ENCODE measurements at regions not wholly inside any gene's neighbourhood (a gene's known extent, or its start where the extent isn't known, plus 50 kb on each side); places are given as distances from the start of the nearest gene placed in this dataset.
"Not testable (repeated sequence)": the region's sequence is repeated elsewhere in the genome, so short reads cannot be mapped to it uniquely, and the experiment has no call there.

- DNase-seq = no peak
Measured at GRCh38 chr2:35510636-35511035, 844.9 kb upstream of the CRIM1 start.

DNA sequence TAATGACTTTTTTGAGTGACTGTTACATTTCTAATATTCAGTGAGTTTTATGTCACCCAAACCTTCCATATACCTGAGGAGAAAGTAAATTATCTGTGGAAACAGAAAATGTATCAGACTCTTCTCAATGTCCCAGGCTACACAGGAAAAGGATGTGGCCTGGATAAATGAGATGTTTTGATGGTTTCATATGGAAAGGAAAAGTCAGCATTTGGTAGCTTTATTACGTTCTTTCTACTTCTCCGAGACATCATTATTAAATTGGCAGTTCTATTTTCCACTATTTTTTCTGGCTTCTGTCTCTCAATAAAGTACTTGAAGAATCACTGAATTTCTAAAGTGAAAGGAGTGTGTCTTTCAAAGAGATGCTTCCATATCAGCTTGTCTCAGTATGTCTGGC lies 847.0 kb upstream of the CRIM1 start:
- no peak for DNase-seq

GRCh38 chr2:35504419-35504818 lies 851.2 kb upstream of the CRIM1 start:
- no peak for DNase-seq

GRCh38 chr2:35503738-35504199 lies 851.8 kb upstream of the CRIM1 start:
- no peak for DNase-seq

DNA sequence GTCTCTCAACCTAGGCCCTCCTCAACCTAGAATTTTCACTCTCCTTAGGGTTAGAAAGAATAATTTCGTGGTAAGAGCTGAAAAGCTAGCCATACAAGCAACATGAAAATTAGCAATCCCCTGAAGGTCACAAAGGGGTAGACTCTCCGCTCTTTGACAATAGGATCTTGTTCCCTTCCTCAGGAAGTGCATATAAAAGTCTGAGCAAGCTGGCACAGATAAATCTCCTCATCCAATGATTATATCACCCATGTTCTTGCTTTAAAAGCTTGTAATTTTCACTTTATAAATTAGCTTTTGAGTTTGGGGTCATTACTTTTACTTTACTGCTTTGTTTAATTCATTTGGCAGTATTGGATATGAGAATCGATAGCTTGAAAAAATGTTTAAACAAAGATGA lies 852.3 kb upstream of the CRIM1 start:
- no peak for DNase-seq

DNA sequence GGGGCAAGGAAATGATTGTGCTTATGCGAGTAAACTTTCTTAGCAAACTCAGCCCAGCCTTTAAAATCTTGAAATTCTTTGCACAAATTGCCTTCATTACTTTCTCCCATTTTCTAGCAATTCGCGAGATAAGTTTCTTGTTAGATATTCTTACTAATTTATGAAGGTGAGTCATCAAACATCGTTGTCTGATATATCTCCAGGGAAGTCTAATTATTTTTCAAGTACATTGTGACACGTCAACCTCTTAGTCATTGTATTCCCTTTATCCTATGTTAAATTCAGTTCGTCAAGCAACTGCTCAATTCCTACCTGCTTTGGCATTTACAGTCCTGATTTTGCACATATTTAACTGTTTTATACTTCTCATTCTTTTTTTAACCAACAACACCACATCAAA lies 854.5 kb upstream of the CRIM1 start:
- DNase-seq = no peak

- DNase-seq = no peak
Measured at GRCh38 chr2:35496022-35496421, 859.6 kb upstream of the CRIM1 start.

GRCh38 chr2:35495182-35495581 lies 860.4 kb upstream of the CRIM1 start:
- DNase-seq = no peak

GRCh38 chr2:35478121-35478520 lies 877.5 kb upstream of the CRIM1 start:
- not testable (repeated sequence) for DNase-seq

DNA sequence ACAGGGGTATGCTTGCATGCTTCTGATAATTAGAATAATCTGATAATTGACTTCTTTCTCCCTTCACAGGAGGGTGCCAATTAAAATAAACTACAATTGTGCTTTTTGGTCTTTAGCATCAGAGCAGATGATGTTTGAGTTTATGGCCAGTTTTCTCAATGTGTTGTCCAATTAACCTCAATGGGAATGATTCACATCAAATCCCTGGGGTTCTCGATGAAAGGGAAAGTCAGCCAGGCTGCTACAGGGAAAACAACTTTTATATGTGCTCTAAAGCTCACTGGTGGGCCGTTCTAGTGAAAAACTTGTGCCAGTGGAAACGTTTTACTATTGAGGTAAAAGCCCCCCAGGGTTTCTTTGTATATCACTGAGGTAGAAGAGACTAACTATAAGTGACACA lies 887.3 kb upstream of the CRIM1 start:
- DNase-seq = no peak

DNA sequence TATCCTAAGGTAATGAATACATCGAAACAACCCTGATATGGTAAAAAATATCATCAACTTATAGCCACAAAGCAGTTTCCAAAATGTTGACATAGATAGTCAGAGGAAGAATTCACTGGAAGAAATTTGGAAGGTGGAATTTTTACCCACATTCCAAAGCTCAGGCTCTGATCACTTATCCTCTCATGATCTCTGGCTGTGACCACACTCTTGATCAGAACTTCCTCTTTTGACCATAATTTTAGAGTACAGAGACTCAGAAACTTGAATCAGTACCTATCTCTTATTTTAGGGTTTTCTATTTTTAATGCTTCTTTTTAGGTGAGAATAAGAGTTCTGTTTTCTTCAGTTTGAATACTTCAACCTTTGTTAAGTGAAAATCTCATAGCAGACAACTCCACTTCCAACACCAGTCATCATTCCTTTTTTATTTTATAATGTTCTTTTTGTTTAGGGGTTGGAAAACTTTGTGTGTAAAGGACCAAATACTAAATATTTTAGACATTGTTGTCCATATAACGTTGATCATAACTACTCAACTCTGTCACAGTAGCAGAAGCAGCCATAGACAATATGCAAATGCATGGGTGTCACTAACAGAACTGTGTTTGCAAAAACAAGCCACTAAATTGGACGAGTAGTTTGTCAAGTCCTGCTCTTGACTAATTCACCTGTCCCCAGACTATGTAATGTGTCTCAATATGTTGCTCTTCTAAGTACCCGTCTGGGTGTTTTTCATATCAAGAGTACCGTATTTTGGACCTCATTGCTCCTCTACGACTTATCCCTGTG lies 891.6 kb upstream of the CRIM1 start:
- DNase-seq = no peak

GRCh38 chr2:35462226-35462998 lies 893.2 kb upstream of the CRIM1 start:
- no peak for DNase-seq

DNA sequence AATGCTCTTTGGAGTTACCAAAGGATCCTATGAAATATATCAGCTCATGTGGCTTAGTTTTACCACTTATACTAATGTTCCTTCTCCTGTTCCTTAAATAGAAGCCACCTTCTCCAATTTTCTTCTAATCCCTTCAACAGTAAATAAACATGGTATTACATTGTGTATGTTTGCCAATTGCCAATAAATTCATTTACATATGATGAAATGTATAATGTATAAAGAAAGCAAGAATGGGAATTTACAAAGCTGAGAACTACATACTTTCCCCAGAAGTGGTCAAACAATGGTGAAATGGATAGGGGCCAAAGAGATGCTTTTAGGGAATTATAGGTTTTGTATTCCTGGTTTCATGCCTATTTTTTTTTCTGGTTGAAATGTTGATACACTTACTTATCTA lies 894.2 kb upstream of the CRIM1 start:
- no peak for DNase-seq

DNA sequence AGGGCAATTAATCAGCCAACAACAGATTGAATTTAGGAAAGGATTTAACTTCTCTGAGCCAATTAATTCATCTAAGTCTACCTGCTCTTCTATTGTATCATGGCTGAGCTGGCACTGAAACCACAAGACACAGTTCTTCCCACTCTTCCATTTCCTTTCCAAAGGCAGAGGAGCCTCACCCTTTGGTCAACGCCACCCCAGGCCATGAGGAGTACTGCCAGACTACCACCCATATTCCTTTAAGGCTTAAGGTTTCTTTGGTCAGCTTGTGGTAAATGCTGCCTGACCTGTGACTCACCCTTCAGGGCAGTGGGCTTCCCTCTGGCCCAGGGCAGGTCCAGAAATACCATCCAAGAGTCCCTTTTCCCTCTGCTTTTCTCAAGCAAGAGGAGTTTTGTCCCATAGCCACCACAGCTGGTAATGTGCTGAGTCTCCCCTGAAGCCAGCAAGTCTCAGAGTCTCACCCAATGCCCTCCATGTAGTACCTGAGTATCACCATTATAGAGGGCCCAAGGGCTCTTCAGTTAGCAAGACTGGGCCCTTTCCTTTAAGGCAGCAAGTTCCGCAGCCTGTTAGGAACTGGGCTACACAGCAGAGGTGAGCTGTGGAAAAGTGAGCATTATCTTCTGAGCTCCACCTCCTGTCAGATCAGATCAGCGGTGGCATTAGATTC lies 900.5 kb upstream of the CRIM1 start:
- no peak for DNase-seq

DNA sequence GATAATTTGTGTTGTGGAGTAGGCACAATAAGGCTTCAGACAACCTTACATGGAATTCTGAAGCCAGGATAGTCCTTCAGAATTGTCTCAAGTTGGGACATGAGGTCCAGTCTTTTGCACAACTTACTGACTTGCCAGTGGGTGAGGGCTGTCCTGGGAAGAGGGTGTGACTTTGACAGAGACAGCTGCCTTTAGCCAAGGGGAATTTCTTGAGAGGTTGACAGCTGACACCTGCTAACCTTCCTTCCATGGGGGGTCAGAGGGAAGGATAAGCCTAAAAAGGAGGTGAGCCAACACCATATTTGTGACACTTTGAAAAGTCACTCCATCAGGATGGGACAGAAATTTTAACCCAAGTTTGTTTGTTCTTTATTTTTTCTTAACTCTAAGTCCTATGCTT lies 907.8 kb upstream of the CRIM1 start:
- DNase-seq = no peak

DNA sequence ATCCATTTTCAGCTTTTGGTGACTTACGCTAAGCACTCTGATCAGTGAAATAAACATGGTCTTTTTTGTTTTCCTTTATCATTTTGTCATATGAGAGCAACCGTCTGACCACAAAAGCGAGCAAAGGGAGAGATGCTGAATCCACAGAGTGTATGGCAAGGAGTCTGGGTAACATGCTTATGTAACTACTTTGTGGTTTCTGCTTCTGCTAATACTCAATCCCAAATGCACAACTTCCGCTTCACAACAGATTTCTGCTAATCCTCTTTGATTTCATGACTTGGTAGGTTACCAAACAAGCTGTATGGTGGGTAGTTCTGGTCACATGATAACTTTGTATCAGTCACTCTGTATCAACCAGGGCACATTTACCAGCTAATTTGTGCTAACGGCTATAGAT lies 908.4 kb upstream of the CRIM1 start:
- DNase-seq = no peak

DNA sequence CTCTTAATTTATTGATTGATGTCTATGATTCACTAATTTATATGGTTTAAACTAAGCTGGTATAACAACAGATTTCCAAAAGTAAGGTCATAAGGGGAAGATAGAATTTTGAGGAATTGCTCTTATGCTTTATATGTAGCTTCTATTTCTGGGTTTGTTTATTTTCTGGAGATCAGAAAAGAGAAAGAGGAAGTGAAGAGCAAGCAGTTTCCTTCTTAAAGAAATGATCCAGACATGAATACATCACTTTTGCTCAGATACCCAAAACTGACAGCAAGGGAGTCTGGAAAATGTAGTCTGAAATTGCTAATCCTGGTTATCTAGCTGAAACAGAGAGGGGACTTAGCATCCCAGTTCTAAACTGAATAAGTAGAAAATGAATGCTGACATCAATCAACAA lies 912.5 kb upstream of the CRIM1 start:
- DNase-seq = no peak

DNA sequence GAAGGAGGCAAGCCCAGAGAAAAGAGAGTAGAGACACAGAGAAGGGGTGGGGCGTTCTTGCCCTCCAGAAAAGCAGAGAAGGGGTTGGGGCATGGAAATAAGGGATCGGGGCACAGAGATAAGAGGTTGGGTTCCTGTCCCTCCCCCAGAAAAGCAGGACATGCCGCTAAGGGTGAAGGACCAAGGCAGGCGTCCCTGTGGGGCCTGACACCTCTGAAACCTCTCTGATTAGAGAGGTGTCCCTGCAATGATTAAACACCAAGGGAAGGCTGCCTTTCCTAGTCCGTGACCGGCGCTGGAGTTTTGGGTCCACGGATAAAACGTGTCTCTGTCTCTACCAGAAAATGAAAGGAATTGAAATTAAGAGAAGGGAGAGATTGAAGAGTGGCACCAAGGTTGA lies 914.0 kb upstream of the CRIM1 start:
- DNase-seq = not testable (repeated sequence)

- not testable (repeated sequence) for DNase-seq
Measured at GRCh38 chr2:35440308-35440707, 915.3 kb upstream of the CRIM1 start.

GRCh38 chr2:35436893-35437292 lies 918.7 kb upstream of the CRIM1 start:
- not testable (repeated sequence) for DNase-seq

- no peak for DNase-seq
Measured at GRCh38 chr2:35428548-35428947, 927.0 kb upstream of the CRIM1 start.

GRCh38 chr2:35421485-35421884 lies 934.1 kb upstream of the CRIM1 start:
- no peak for DNase-seq

- DNase-seq = no peak
Measured at GRCh38 chr2:35417293-35417692, 938.3 kb upstream of the CRIM1 start.

All from activated CD4-positive, CD25-positive, alpha-beta regulatory T cell treated with anti-CD3 and anti-CD28 coated beads, Interleukin-2, amount 50 U/mL, for 72 hours (primary cell).